Pancreas (tissue), 10 donors: ENCODE measurements at regions not wholly inside any gene's neighbourhood (a gene's known extent, or its start where the extent isn't known, plus 50 kb on each side); places are given as distances from the start of the nearest gene placed in this dataset.

Source experiments
- ATAC-seq, 4 donors: fragments of 200-7000 bp; cut with Tn5 transposase; one replicate each; pipeline versions ENCODE4 v1.8.0 to v1.9.1; 2020; ENCODE audit warnings: mild to moderate bottlenecking in 4 of 4, moderate library complexity in 4 of 4
- DNase-seq, 6 donors: peaks; one replicate each; pipeline ENCODE4 v3.0.0-alpha.2; 2020
- FAIRE-seq: peaks from 2 replicates; lab custom pipeline; 2012; peaks lifted over from hg19 to GRCh38; lab: Jason Lieb, UNC
- H3K27ac ChIP-seq, 4 donors: fragments of 200-600 bp; sonication (generic); 1 replicate in 3 of 4; 2 replicates in 1 of 4; pipeline versions ENCODE4 v1.5.0 to v1.8.0; 2020
- H3K27me3 ChIP-seq, 4 donors: fragments of 200-600 bp; one replicate each; pipeline ENCODE4 v1.8.0; 2021
- H3K36me3 ChIP-seq, 3 donors: fragments of 200-600 bp; sonication (generic) in 1 of 3; one replicate each; pipeline versions ENCODE4 v1.5.0 to v1.8.0; 2020 to 2021
- H3K4me1 ChIP-seq, 3 donors: fragments of 200-600 bp; one replicate each; pipeline ENCODE4 v1.8.0; 2021
- H3K4me3 ChIP-seq, 4 donors: fragments of 200-600 bp; sonication (generic) in 2 of 4; one replicate each; pipeline versions ENCODE4 v1.5.0 to v1.8.0; 2020 to 2021
- H3K9me3 ChIP-seq, 4 donors: fragments of 200-600 bp; one replicate each; pipeline ENCODE4 v1.8.0; 2021
- WGBS, 2 donors: extraction: QIAGEN DNeasy Blood & Tissue Kit; methylation state at CpG; one replicate each; pipeline ENCODE4 v1.1.7; 2013; 5-methylcytosine and 5-hydroxymethylcytosine counted together
- intact Hi-C, 3 donors: fragments of 100-400 bp; cut with DNase I; formaldehyde crosslinking; loops; one replicate each; pipeline versions ENCODE4 v1.11.1 to v1.14.2; 2022
- TF ChIP-seq, protein P1 (sequence below), 4 donors: fragments of 200-600 bp; sonication (generic) in 3 of 4; IDR thresholded peaks; one replicate each; pipeline versions ENCODE4 v1.5.0 to v1.8.0; 2021; ENCODE audit warnings: antibody characterized with exemption in 4 of 4
- donor health status: healthy with polysubstance abuse.
- donor health status: DM: no; HTN: no; CAD: no; lungs with moderate emphysema.
- donor health status: DM: no; HTN: no; CAD: no.
- donor health status: control.
- donor health status: control.
- donor health status: Bipolar disorder and iron deficiency.
- donor health status: DM: yes; HTN: yes; CAD: no.
- donor health status: DM: no; HTN: no; CAD: no.
- donor health status: DM: no; HTN: no; CAD: no.
- donor health status: DM: yes; HTN: yes; CAD: no.

- 1% methylated on average over 39 to 44 of the region's 44 CpGs for WGBS, 2 donors
- DNase-seq = peak; percentile 57 to 77 (median 64)
- intact Hi-C loops = loop anchor here in 1 of 3 donors (10.0 kb wide), 1 partner anchor 54 kb away; no protein-coding TSS in a partner anchor
- FAIRE-seq = no peak
- TF ChIP-seq, protein P1, sequence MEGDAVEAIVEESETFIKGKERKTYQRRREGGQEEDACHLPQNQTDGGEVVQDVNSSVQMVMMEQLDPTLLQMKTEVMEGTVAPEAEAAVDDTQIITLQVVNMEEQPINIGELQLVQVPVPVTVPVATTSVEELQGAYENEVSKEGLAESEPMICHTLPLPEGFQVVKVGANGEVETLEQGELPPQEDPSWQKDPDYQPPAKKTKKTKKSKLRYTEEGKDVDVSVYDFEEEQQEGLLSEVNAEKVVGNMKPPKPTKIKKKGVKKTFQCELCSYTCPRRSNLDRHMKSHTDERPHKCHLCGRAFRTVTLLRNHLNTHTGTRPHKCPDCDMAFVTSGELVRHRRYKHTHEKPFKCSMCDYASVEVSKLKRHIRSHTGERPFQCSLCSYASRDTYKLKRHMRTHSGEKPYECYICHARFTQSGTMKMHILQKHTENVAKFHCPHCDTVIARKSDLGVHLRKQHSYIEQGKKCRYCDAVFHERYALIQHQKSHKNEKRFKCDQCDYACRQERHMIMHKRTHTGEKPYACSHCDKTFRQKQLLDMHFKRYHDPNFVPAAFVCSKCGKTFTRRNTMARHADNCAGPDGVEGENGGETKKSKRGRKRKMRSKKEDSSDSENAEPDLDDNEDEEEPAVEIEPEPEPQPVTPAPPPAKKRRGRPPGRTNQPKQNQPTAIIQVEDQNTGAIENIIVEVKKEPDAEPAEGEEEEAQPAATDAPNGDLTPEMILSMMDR (IDR thresholded peaks at IDR 0.05) = no peak
- Histone ChIP-seq H3K4me1 (peaks cover 9 to 14% (median 13%) of the 10 kb centered on the region in 3 donors), H3K4me3 (peak overlapping the region; percentile 58 to 94 (median 90)), H3K9me3 (no peaks in the 10 kb centered on the region), H3K36me3 (no peaks in the 10 kb centered on the region), H3K27ac (peak overlapping the region; percentile 89 to 95 (median 92)), H3K27me3 (no peaks in the 10 kb centered on the region)
- peak; percentile 1 to 32 (median 14) for ATAC-seq
Measured at GRCh38 chr3:11718637-11719405, 75.1 kb upstream of the VGLL4 start.

- ATAC-seq (peak in 1 of 4 donors; percentile 0), DNase-seq (peak in 2 of 6 donors; percentile 13 to 24), FAIRE-seq (no peak)
- Histone ChIP-seq H3K27me3 (no peaks in the 10 kb centered on the region), H3K4me3 (peak overlapping the region; percentile 58 to 94 (median 90)), H3K9me3 (no peaks in the 10 kb centered on the region), H3K36me3 (no peaks in the 10 kb centered on the region), H3K4me1 (peaks cover 9 to 14% (median 13%) of the 10 kb centered on the region in 3 donors), H3K27ac (peak overlapping the region; percentile 89 to 95 (median 92))
- TF ChIP-seq, protein P1 (IDR thresholded peaks at IDR 0.05) = no peak
- 2 to 3% methylated on average over 9 of the region's 9 CpGs for WGBS, 2 donors
- intact Hi-C loops = loop anchor here in 1 of 3 donors (10.0 kb wide), 1 partner anchor 53 kb away; no protein-coding TSS in a partner anchor
Measured at GRCh38 chr3:11717768-11718636, 74.3 kb upstream of the VGLL4 start.

DNA sequence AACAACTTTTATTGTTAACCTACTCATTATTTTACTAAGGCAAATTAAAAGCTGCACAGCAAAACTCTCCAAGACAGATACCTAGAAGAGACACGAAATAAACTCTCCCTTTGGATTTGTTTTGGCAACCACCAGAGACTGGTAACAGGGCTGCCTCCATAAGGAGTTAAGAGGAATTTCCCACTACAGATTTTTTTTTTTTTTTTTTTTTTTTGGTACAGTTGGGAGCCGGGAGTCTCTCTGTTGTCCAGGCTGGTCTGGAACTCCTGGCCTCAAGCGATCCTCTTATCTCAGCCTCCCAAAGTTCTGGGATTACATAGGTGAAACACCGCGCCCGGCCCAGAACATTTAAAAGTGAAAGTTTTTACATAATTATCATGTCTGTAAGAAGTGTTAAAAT, 73.6 kb upstream of the VGLL4 start:
- TF ChIP-seq, protein P1 (IDR thresholded peaks at IDR 0.05) = no peak
- no peak for DNase-seq
- FAIRE-seq = no peak
- Histone ChIP-seq H3K27me3 (no peaks in the 10 kb centered on the region), H3K4me3 (no peak overlapping the region), H3K9me3 (no peaks in the 10 kb centered on the region), H3K4me1 (peaks cover 9 to 14% (median 12%) of the 10 kb centered on the region in 3 donors), H3K36me3 (no peaks in the 10 kb centered on the region), H3K27ac (peak overlapping the region in 3 of 4 donors; percentile 26 to 95 (median 90))
- intact Hi-C loops = loop anchor here in 1 of 3 donors (10.0 kb wide), 1 partner anchor 52 kb away; no protein-coding TSS in a partner anchor
- ATAC-seq = no peak
- WGBS, 2 donors = 10 to 11% methylated on average over 6 of the region's 6 CpGs

DNA sequence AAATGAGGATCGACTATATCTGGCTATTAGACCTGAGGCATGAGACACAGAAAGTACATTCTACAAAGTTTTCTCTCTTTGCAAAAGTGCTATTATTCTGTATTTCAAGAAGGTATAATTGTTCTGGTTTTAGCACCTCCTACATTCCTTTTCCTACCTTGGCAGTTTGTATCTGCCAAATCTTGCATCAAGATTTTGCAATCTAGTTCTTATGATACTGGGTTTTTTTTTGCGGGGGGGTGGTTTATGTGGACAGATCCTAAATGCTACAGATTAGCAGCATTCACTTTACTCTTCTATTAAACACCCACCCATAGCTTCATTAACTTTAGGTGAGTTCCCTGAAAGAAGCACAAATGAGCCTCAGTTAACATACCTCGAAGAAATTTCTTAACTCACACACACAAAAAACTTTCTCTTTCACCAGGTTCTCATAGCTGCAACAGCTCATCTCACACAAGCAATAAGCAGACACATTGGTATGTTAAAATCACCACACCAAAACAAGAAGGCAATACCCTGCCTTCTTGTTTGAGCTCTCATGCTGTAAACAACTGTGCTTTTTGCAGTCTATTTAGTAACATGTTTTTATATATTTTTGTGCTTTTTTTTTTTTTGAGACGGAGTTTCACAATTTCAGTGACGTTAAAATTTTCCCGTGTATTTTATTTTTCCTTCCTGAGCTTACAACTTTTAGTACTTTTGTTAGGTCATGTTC, 73.0 kb upstream of the VGLL4 start:
- peak overlapping the region in 3 of 4 donors; percentile 26 to 95 (median 90) for H3K27ac ChIP-seq
- H3K4me1 ChIP-seq = peaks cover 5 to 17% (median 6%) of the 10 kb centered on the region in 3 donors
- 9 to 16% methylated on average over 6 of the region's 6 CpGs for WGBS, 2 donors
- FAIRE-seq (no peak), DNase-seq (no peak), ATAC-seq (no peak)
- H3K9me3 ChIP-seq = no peaks in the 10 kb centered on the region
- TF ChIP-seq, protein P1 (IDR thresholded peaks at IDR 0.05) = no peak
- H3K4me3 ChIP-seq = no peak overlapping the region
- H3K27me3 ChIP-seq = no peaks in the 10 kb centered on the region
- intact Hi-C loops = loop anchor here in 1 of 3 donors (10.0 kb wide), 1 partner anchor 52 kb away; no protein-coding TSS in a partner anchor
- no peaks in the 10 kb centered on the region for H3K36me3 ChIP-seq
